SU-DHL-6 (cell line): ENCODE measurements at regions not wholly inside any gene's neighbourhood (a gene's known extent, or its start where the extent isn't known, plus 50 kb on each side); places are given as distances from the start of the nearest gene placed in this dataset.

ENCODE experiments used
- H2AFZ ChIP-seq: fragments of 200-600 bp; sonication (generic); 2 replicates; pipeline ENCODE4 v1.6.1; 2014; ENCODE audit warnings: low read depth, mild to moderate bottlenecking, moderate library complexity, mixed read lengths, antibody characterized with exemption, low read length; ENCODE audit not compliant: severe bottlenecking
- H3F3A ChIP-seq: fragments of 200-600 bp; shearing (Covaris generic); 2 replicates; pipeline ENCODE4 v1.6.0; 2016; ENCODE audit warnings: antibody characterized with exemption, mild to moderate bottlenecking; ENCODE audit not compliant: insufficient read depth
- H3K27ac ChIP-seq: fragments of 200-600 bp; sonication (generic); 2 replicates; pipeline ENCODE4 v1.5.1; 2016; ENCODE audit warnings: low read depth, mild to moderate bottlenecking, low read length, moderate library complexity, mixed read lengths
- H3K27me3 ChIP-seq: fragments of 200-600 bp; sonication (generic), shearing (Covaris generic); 2 replicates; pipeline ENCODE4 v1.6.0; 2014; ENCODE audit warnings: mild to moderate bottlenecking, low read length
- H3K36me3 ChIP-seq: fragments of 200-600 bp; sonication (generic); 2 replicates; pipeline ENCODE4 v1.6.1; 2014; ENCODE audit warnings: mild to moderate bottlenecking, low read length, mixed read lengths
- H3K4me2 ChIP-seq: fragments of 300-600, 200-600 bp; shearing (Covaris generic), sonication (generic); 2 replicates; pipeline ENCODE4 v1.6.0; 2014; ENCODE audit warnings: low read length, low read depth, mild to moderate bottlenecking; ENCODE audit not compliant: poor library complexity, severe bottlenecking
- H3K4me3 ChIP-seq: fragments of 200-600 bp; sonication (generic); 2 replicates; pipeline ENCODE4 v1.5.1; 2014; ENCODE audit warnings: antibody characterized with exemption, low read length, mild to moderate bottlenecking, mixed read lengths; ENCODE audit not compliant: insufficient read depth, poor library complexity, severe bottlenecking
- H3K79me2 ChIP-seq: fragments of 200-600 bp; sonication (generic); 2 replicates; pipeline ENCODE4 v1.6.1; 2014; ENCODE audit warnings: mild to moderate bottlenecking, low read length, moderate library complexity; ENCODE audit not compliant: insufficient read depth
- H3K9ac ChIP-seq: fragments of 200-600 bp; sonication (generic); 2 replicates; pipeline ENCODE4 v1.7.0; 2014; ENCODE audit warnings: mild to moderate bottlenecking, low read length
- H3K9me2 ChIP-seq: fragments of 200-600 bp; sonication (generic); replicated peaks from 2 replicates; pipeline ENCODE4 v1.6.1; 2014; ENCODE audit warnings: low read length; ENCODE audit not compliant: insufficient read depth
- H3K9me3 ChIP-seq: fragments of 200-600 bp; sonication (generic); 2 replicates; pipeline ENCODE4 v1.6.1; 2014; ENCODE audit warnings: low read length, mixed read lengths; ENCODE audit not compliant: insufficient read depth
- H4K20me1 ChIP-seq: fragments of 200-600 bp; sonication (generic); 2 replicates; pipeline ENCODE4 v1.6.1; 2014; ENCODE audit warnings: low read depth, mild to moderate bottlenecking, antibody characterized with exemption, low read length, moderate library complexity, mixed read lengths
- CTCF ChIP-seq: fragments of 200-600 bp; sonication (generic); IDR thresholded peaks from one replicate; pipeline ENCODE4 v1.5.1; 2017; ENCODE audit warnings: antibody characterized with exemption, mild to moderate bottlenecking, low read length, moderate library complexity; ENCODE audit not compliant: insufficient read depth, poor library complexity, severe bottlenecking
- EZH2phosphoT487 ChIP-seq: fragments of 200-600 bp; sonication (generic), shearing (Covaris generic); conservative IDR thresholded peaks from 2 replicates; pipeline ENCODE4 v1.6.1; 2018; ENCODE audit warnings: mild to moderate bottlenecking, antibody characterized with exemption, low read length, moderate library complexity, mixed read lengths

GRCh38 chr14:38391334-38391733 is 135.4 kb upstream of the CLEC14A start:
- no peaks in the 10 kb centered on the region for H3F3A ChIP-seq
- no peak overlapping the region for H3K27ac ChIP-seq
- no peaks in the 10 kb centered on the region for H3K36me3 ChIP-seq
- H3K4me3 ChIP-seq, result no peak overlapping the region
- H3K9ac ChIP-seq, result no peak overlapping the region
- no peak overlapping the region for H2AFZ ChIP-seq
- H3K79me2 ChIP-seq, result no peaks in the 10 kb centered on the region
- no peaks in the 10 kb centered on the region for H3K9me3 ChIP-seq
- TF ChIP-seq CTCF, result no peak
- no peak for TF ChIP-seq EZH2phosphoT487
- H3K4me2 ChIP-seq, result no peak overlapping the region
- H3K9me2 ChIP-seq, result no peaks in the 10 kb centered on the region
- no peaks in the 10 kb centered on the region for H3K27me3 ChIP-seq
- no peaks in the 10 kb centered on the region for H4K20me1 ChIP-seq

- no peak overlapping the region for H3K27ac ChIP-seq
- H3K4me2 ChIP-seq, result no peak overlapping the region
- no peaks in the 10 kb centered on the region for H4K20me1 ChIP-seq
- no peaks in the 10 kb centered on the region for H3K79me2 ChIP-seq
- H3K9me2 ChIP-seq, result no peaks in the 10 kb centered on the region
- H3K4me3 ChIP-seq, result no peak overlapping the region
- H3K9me3 ChIP-seq, result no peaks in the 10 kb centered on the region
- H3K36me3 ChIP-seq, result no peaks in the 10 kb centered on the region
- no peaks in the 10 kb centered on the region for H3K27me3 ChIP-seq
- H3K9ac ChIP-seq, result no peak overlapping the region
- H3F3A ChIP-seq, result no peaks in the 10 kb centered on the region
- no peak overlapping the region for H2AFZ ChIP-seq
- TF ChIP-seq EZH2phosphoT487 (no peak), CTCF (no peak)
Observed at GRCh38 chr14:38389681-38390080, 133.8 kb upstream of the CLEC14A start.

- H3K9ac ChIP-seq, result no peak overlapping the region
- no peak overlapping the region for H2AFZ ChIP-seq
- H3K4me3 ChIP-seq, result no peak overlapping the region
- H3K27ac ChIP-seq, result no peak overlapping the region
- no peaks in the 10 kb centered on the region for H3K79me2 ChIP-seq
- TF ChIP-seq EZH2phosphoT487 (no peak), CTCF (no peak)
- no peak overlapping the region for H3K4me2 ChIP-seq
- H3K27me3 ChIP-seq, result no peaks in the 10 kb centered on the region
- no peaks in the 10 kb centered on the region for H3K36me3 ChIP-seq
- no peaks in the 10 kb centered on the region for H3F3A ChIP-seq
- H4K20me1 ChIP-seq, result no peaks in the 10 kb centered on the region
- H3K9me2 ChIP-seq, result no peaks in the 10 kb centered on the region
- no peaks in the 10 kb centered on the region for H3K9me3 ChIP-seq
Observed at GRCh38 chr14:38387821-38388220, 131.9 kb upstream of the CLEC14A start.

DNA sequence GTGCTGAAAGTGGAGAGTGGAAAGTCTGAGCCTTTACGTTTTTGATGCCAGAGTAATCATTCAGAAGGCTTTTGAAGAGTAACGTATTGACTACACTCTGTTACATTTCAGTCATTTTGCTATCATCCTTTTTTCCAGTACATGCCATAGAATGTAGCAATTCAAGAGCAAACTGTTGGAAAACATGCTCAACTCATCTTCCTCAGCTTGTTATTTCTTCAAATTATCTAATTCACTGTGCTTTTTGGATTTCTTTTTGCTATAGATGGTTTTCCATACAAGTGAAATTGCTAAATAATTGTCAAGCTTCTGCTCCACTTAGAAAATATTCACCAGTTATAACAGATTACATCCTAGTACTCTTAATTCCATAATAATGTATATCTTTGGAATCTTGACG is 129.9 kb upstream of the CLEC14A start:
- H3F3A ChIP-seq, result no peaks in the 10 kb centered on the region
- no peak for TF ChIP-seq EZH2phosphoT487
- no peak for TF ChIP-seq CTCF
- no peak overlapping the region for H3K9ac ChIP-seq
- H3K4me2 ChIP-seq, result no peak overlapping the region
- no peaks in the 10 kb centered on the region for H4K20me1 ChIP-seq
- H3K79me2 ChIP-seq, result no peaks in the 10 kb centered on the region
- no peak overlapping the region for H3K27ac ChIP-seq
- H3K27me3 ChIP-seq, result no peaks in the 10 kb centered on the region
- H3K9me2 ChIP-seq, result no peaks in the 10 kb centered on the region
- H3K4me3 ChIP-seq, result no peak overlapping the region
- no peaks in the 10 kb centered on the region for H3K36me3 ChIP-seq
- no peaks in the 10 kb centered on the region for H3K9me3 ChIP-seq
- H2AFZ ChIP-seq, result no peak overlapping the region
